DOHH2 (cell line): ENCODE measurements at regions not wholly inside any gene's neighbourhood (a gene's known extent, or its start where the extent isn't known, plus 50 kb on each side); places are given as distances from the start of the nearest gene placed in this dataset.

Source experiments
- H3F3A ChIP-seq: fragments of 200-600 bp; sonication (generic), shearing (Covaris generic); 2 replicates; pipeline ENCODE4 v1.6.0; 2016; ENCODE audit warnings: antibody characterized with exemption, mild to moderate bottlenecking; ENCODE audit not compliant: control insufficient read depth, insufficient read depth
- H3K27ac ChIP-seq: fragments of 200-600 bp; sonication (generic); 2 replicates; pipeline ENCODE4 v1.5.1; 2014; ENCODE audit warnings: low read depth, mild to moderate bottlenecking, low read length, moderate library complexity
- H3K27me3 ChIP-seq: fragments of 200-600 bp; sonication (generic); 2 replicates; pipeline ENCODE4 v1.6.1; 2014; ENCODE audit warnings: mild to moderate bottlenecking, low read length, mixed read lengths; ENCODE audit not compliant: control insufficient read depth
- H3K36me3 ChIP-seq: fragments of 200-600 bp; sonication (generic); 2 replicates; pipeline ENCODE4 v1.6.1; 2014; ENCODE audit warnings: mild to moderate bottlenecking, low read length, moderate library complexity, mixed read lengths; ENCODE audit not compliant: control insufficient read depth
- H3K4me1 ChIP-seq: fragments of 200-600 bp; sonication (generic); 2 replicates; pipeline ENCODE4 v1.6.1; 2014; ENCODE audit warnings: mild to moderate bottlenecking, low read length, mixed read lengths; ENCODE audit not compliant: control insufficient read depth
- H3K4me2 ChIP-seq: fragments of 200-600 bp; sonication (generic); 2 replicates; pipeline ENCODE4 v1.6.0; 2014; ENCODE audit warnings: mild to moderate bottlenecking, low read length, moderate library complexity
- H3K4me3 ChIP-seq: fragments of 200-600 bp; sonication (generic); 2 replicates; pipeline ENCODE4 v1.5.1; 2014; ENCODE audit warnings: mild to moderate bottlenecking, low read length, mixed read lengths
- H3K79me2 ChIP-seq: fragments of 200-600 bp; sonication (generic); 2 replicates; pipeline ENCODE4 v1.6.1; 2014; ENCODE audit warnings: mild to moderate bottlenecking, low read length, mixed read lengths; ENCODE audit not compliant: control insufficient read depth
- H3K9me2 ChIP-seq: fragments of 200-600 bp; sonication (generic); replicated peaks from 2 replicates; pipeline ENCODE4 v1.6.1; 2014; ENCODE audit warnings: mild to moderate bottlenecking, low read length, mixed read lengths; ENCODE audit not compliant: control insufficient read depth
- H3K9me3 ChIP-seq: fragments of 200-600 bp; sonication (generic); 2 replicates; pipeline ENCODE4 v1.6.1; 2014; ENCODE audit warnings: antibody characterized with exemption, low read length, mixed read lengths; ENCODE audit not compliant: control insufficient read depth, insufficient read depth
- H4K20me1 ChIP-seq: fragments of 200-600 bp; sonication (generic); 2 replicates; pipeline ENCODE4 v1.6.0; 2014; ENCODE audit warnings: low read depth, mild to moderate bottlenecking, antibody characterized with exemption, low read length, moderate library complexity; ENCODE audit not compliant: control insufficient read depth, insufficient read depth
- EZH2phosphoT487 ChIP-seq: fragments of 200-600 bp; sonication (generic); IDR thresholded peaks from 2 replicates; pipeline ENCODE4 v1.6.1; 2017; ENCODE audit warnings: borderline replicate concordance, mild to moderate bottlenecking, antibody characterized with exemption, low read length, moderate library complexity, mixed read lengths
- TF ChIP-seq, protein P1 (sequence below): fragments of 200-600 bp; sonication (generic); IDR thresholded peaks from one replicate; pipeline ENCODE4 v1.5.1; 2014; ENCODE audit warnings: antibody characterized with exemption, mild to moderate bottlenecking, low read depth, low read length; ENCODE audit not compliant: poor library complexity, severe bottlenecking

DNA sequence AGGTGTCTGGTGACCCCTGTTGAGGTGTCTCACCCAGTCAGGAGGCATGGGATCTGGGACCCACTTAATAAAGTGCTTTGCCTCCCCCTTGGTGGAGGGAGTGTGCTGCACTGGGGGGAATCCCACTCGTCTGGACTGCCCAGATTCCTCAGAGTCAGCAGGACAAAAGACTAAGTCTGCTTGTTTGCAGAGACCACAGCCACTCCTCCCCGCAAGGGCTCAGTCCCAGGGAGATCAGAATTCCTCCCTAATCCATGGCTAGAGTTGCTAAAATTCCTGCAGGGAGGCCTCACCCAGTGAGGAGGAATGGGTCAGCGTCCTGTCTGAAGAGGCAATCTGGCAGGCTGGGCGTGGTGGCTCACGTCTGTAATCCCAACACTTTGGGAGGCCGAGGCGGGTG is 442.2 kb downstream of the PABPC4L start:
- no peaks in the 10 kb centered on the region for H4K20me1 ChIP-seq
- H3K79me2 ChIP-seq: no peaks in the 10 kb centered on the region
- no peak for TF ChIP-seq EZH2phosphoT487
- TF ChIP-seq, protein P1, sequence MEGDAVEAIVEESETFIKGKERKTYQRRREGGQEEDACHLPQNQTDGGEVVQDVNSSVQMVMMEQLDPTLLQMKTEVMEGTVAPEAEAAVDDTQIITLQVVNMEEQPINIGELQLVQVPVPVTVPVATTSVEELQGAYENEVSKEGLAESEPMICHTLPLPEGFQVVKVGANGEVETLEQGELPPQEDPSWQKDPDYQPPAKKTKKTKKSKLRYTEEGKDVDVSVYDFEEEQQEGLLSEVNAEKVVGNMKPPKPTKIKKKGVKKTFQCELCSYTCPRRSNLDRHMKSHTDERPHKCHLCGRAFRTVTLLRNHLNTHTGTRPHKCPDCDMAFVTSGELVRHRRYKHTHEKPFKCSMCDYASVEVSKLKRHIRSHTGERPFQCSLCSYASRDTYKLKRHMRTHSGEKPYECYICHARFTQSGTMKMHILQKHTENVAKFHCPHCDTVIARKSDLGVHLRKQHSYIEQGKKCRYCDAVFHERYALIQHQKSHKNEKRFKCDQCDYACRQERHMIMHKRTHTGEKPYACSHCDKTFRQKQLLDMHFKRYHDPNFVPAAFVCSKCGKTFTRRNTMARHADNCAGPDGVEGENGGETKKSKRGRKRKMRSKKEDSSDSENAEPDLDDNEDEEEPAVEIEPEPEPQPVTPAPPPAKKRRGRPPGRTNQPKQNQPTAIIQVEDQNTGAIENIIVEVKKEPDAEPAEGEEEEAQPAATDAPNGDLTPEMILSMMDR: no peak
- no peak overlapping the region for H3K4me3 ChIP-seq
- no peaks in the 10 kb centered on the region for H3K9me2 ChIP-seq
- no peak overlapping the region for H3K27ac ChIP-seq
- no peak overlapping the region for H3K4me2 ChIP-seq
- H3K9me3 ChIP-seq: no peaks in the 10 kb centered on the region; the same call in 1 of the 2 replicates
- H3K4me1 ChIP-seq: no peaks in the 10 kb centered on the region
- no peaks in the 10 kb centered on the region for H3K36me3 ChIP-seq
- no peaks in the 10 kb centered on the region for H3K27me3 ChIP-seq
- H3F3A ChIP-seq: no peaks in the 10 kb centered on the region

DNA sequence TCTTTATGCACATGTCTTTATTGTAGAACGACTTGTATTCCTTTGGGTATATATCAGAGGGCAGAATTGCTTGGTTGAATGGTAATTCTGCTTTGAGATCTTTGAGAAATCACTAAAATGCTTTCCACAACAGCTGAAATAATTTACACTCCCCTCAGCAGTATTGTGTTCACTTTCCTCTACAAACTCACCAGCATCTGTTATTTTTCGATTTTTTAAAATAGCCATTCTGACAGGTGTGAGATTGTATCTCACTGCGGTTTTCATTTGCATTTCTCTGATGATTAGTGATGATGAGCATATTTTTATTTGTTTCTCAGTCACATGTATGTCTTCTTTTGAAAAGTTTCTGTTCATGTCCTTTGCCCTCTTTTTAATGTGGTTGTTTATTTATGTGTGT is 459.8 kb downstream of the PABPC4L start:
- H3K4me2 ChIP-seq: no peak overlapping the region

DNA sequence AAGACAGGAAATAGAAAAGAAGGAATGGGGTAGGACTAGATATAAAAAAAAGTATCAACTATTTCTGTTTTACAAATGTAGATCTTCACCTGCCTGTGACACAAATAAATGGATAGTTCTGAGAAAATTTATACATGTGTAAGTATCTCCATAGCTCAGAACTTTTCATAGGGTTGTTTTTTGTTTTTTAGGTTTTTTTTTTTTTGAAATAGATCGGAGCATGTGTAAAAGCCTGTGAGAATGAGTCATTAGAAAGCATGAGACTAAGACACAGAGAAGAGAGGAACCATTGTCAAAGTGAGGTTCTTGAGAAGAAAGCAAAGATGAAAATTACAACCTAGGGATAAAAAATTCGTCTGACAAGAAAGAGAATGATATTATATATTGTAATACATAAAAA is 481.6 kb downstream of the PABPC4L start:
- Histone ChIP-seq H3K27me3 (no peaks in the 10 kb centered on the region), H3K9me2 (no peaks in the 10 kb centered on the region), H3K36me3 (no peaks in the 10 kb centered on the region), H4K20me1 (no peaks in the 10 kb centered on the region), H3F3A (no peaks in the 10 kb centered on the region), H3K4me2 (no peak overlapping the region), H3K4me3 (no peak overlapping the region), H3K4me1 (no peaks in the 10 kb centered on the region), H3K27ac (no peak overlapping the region), H3K9me3 (no peaks in the 10 kb centered on the region), H3K79me2 (no peaks in the 10 kb centered on the region)
- TF ChIP-seq, protein P1: no peak
- TF ChIP-seq EZH2phosphoT487: no peak

More for the DNA sequence above, 459.8 kb downstream of the PABPC4L start:
- Histone ChIP-seq H3K36me3 (no peaks in the 10 kb centered on the region), H3K27me3 (no peaks in the 10 kb centered on the region), H3K27ac (no peak overlapping the region), H3K79me2 (no peaks in the 10 kb centered on the region), H3K4me3 (no peak overlapping the region), H3F3A (no peaks in the 10 kb centered on the region), H3K9me2 (no peaks in the 10 kb centered on the region), H4K20me1 (no peaks in the 10 kb centered on the region), H3K9me3 (no peaks in the 10 kb centered on the region; the same call in 1 of the 2 replicates), H3K4me1 (no peaks in the 10 kb centered on the region)
- no peak for TF ChIP-seq EZH2phosphoT487
- TF ChIP-seq, protein P1: no peak
